GM23338 (cell line): ENCODE measurements at regions not wholly inside any gene's neighbourhood (a gene's known extent, or its start where the extent isn't known, plus 50 kb on each side); places are given as distances from the start of the nearest gene placed in this dataset.

Experiments used
- ATAC-seq: fragments of 200-7000 bp; cut with Tn5 transposase; 3 replicates; pipeline ENCODE4 v1.9.1; 2020
- DNase-seq: peaks from one replicate; pipeline ENCODE4 v3.0.0-alpha.2; 2015; ENCODE audit warnings: low spot score
- H2AFZ ChIP-seq: fragments of 200-600 bp; sonication (generic); 2 replicates; pipeline ENCODE4 v1.8.0; 2016; ENCODE audit warnings: antibody characterized with exemption, mild to moderate bottlenecking, moderate library complexity
- H3F3A ChIP-seq: fragments of 200-600 bp; sonication (generic); replicated peaks from 2 replicates; pipeline ENCODE4 v1.8.0; 2017; ENCODE audit warnings: antibody characterized with exemption, mixed run types, low read depth
- H3K27ac ChIP-seq: fragments of 200-600 bp; sonication (generic); 2 replicates; pipeline ENCODE4 v1.6.1; 2016; ENCODE audit warnings: low read depth
- H3K27me3 ChIP-seq: fragments of 200-600 bp; sonication (generic); 2 replicates; pipeline ENCODE4 v1.8.0; 2016; ENCODE audit warnings: mild to moderate bottlenecking, mixed run types, moderate library complexity; ENCODE audit not compliant: insufficient read depth
- H3K36me3 ChIP-seq: fragments of 200-600 bp; sonication (generic); 2 replicates; pipeline ENCODE4 v1.8.0; 2016; ENCODE audit warnings: mild to moderate bottlenecking; ENCODE audit not compliant: insufficient read depth
- H3K4me1 ChIP-seq: fragments of 200-600 bp; sonication (generic); 2 replicates; pipeline ENCODE4 v1.8.0; 2016; ENCODE audit warnings: mild to moderate bottlenecking, moderate library complexity; ENCODE audit not compliant: insufficient read depth
- H3K4me2 ChIP-seq: fragments of 200-600 bp; sonication (generic); 2 replicates; pipeline ENCODE4 v1.7.1; 2017; ENCODE audit warnings: mixed run types
- H3K4me3 ChIP-seq: fragments of 200-600 bp; sonication (generic); 2 replicates; pipeline ENCODE4 v1.6.1; 2016; ENCODE audit warnings: mixed run types
- H3K79me2 ChIP-seq: fragments of 200-600 bp; sonication (generic); replicated peaks from 2 replicates; pipeline ENCODE4 v1.8.0; 2017; ENCODE audit warnings: mild to moderate bottlenecking; ENCODE audit not compliant: insufficient read depth
- H3K9me2 ChIP-seq: fragments of 200-600 bp; sonication (generic); 2 replicates; pipeline ENCODE4 v1.8.0; 2017; ENCODE audit not compliant: insufficient read depth
- H4K20me1 ChIP-seq: fragments of 200-600 bp; sonication (generic); replicated peaks from 2 replicates; pipeline ENCODE4 v1.8.0; 2017; ENCODE audit warnings: mild to moderate bottlenecking; ENCODE audit not compliant: insufficient read depth
- H3K27ac Mint-ChIP-seq: 2 replicates; pipeline ENCODE4 v1.8.0; 2020; ENCODE audit warnings: inconsistent platforms, mild to moderate bottlenecking, moderate library complexity, mixed read lengths
- H3K27me3 Mint-ChIP-seq: 3 replicates; pipeline ENCODE4 v1.8.0; 2022; ENCODE audit warnings: low read depth, mild to moderate bottlenecking, moderate library complexity, mixed read lengths, inconsistent platforms; ENCODE audit not compliant: insufficient read depth, poor library complexity
- H3K36me3 Mint-ChIP-seq: 3 replicates; pipeline ENCODE4 v1.8.0; 2021; ENCODE audit warnings: low read depth, mild to moderate bottlenecking, inconsistent platforms, moderate library complexity, mixed read lengths
- H3K4me1 Mint-ChIP-seq: 3 replicates; pipeline ENCODE4 v1.8.0; 2020; ENCODE audit warnings: mild to moderate bottlenecking, inconsistent platforms, mixed read lengths
- H3K4me3 Mint-ChIP-seq: 3 replicates; pipeline ENCODE4 v1.8.0; 2021; ENCODE audit warnings: moderate library complexity, mild to moderate bottlenecking, inconsistent platforms, mixed read lengths
- H3K9me3 Mint-ChIP-seq: 3 replicates; pipeline ENCODE4 v1.8.0; 2020; ENCODE audit warnings: moderate library complexity, mild to moderate bottlenecking, inconsistent platforms, mixed read lengths
- CREB1 ChIP-seq: fragments of 250-450 bp; sonication (Bioruptor Pico); IDR thresholded peaks from 2 replicates; pipeline ENCODE4 v1.5.0; 2020; ENCODE audit warnings: low read depth, mild to moderate bottlenecking, moderate library complexity
- ETS1 ChIP-seq: IDR thresholded peaks from 2 replicates; pipeline ENCODE4 v1.6.1; 2016; ENCODE audit warnings: antibody characterized with exemption
- EZH2phosphoT487 ChIP-seq: fragments of 200-600 bp; sonication (generic); IDR thresholded peaks from one replicate; pipeline ENCODE4 v1.8.1; 2018; ENCODE audit warnings: antibody characterized with exemption; ENCODE audit not compliant: unreplicated experiment
- NANOG ChIP-seq: IDR thresholded peaks from 2 replicates; pipeline ENCODE4 v1.6.1; 2016; ENCODE audit warnings: antibody characterized with exemption, borderline replicate concordance
- POLR2AphosphoS5 ChIP-seq: IDR thresholded peaks from 2 replicates; pipeline ENCODE4 v1.6.1; 2016; ENCODE audit warnings: antibody characterized with exemption, low read depth
- REST ChIP-seq: IDR thresholded peaks from one replicate; pipeline ENCODE4 v1.6.1; 2018; ENCODE audit warnings: antibody characterized with exemption; ENCODE audit not compliant: unreplicated experiment
- STAT1 ChIP-seq: IDR thresholded peaks from one replicate; pipeline ENCODE4 v1.6.1; 2016; ENCODE audit warnings: antibody characterized with exemption; ENCODE audit not compliant: unreplicated experiment
- ZNF114 ChIP-seq: fragments of 250-450 bp; sonication (Bioruptor Pico); IDR thresholded peaks from 2 replicates; pipeline ENCODE4 v1.5.0; 2020; ENCODE audit warnings: mild to moderate bottlenecking, moderate library complexity
- ZNF331 ChIP-seq: fragments of 250-450 bp; sonication (Bioruptor Pico); IDR thresholded peaks from 2 replicates; pipeline ENCODE4 v1.5.0; 2020; ENCODE audit warnings: low read depth, mild to moderate bottlenecking, moderate library complexity
- ZNF462 ChIP-seq: fragments of 250-450 bp; sonication (Bioruptor Pico); IDR thresholded peaks from 2 replicates; pipeline ENCODE4 v1.5.0; 2020; ENCODE audit warnings: mild to moderate bottlenecking, moderate library complexity

GRCh38 chr12:88801227-88802095 is 221.2 kb upstream of the KITLG start:
- no peaks in the 10 kb centered on the region for H3K79me2 ChIP-seq
- H3K9me3 Mint-ChIP-seq, result no peaks in the 10 kb centered on the region
- H3K27me3 Mint-ChIP-seq, result peaks cover 2% of the 10 kb centered on the region
- H4K20me1 ChIP-seq, result no peaks in the 10 kb centered on the region
- H3K4me3 Mint-ChIP-seq, result no peak overlapping the region
- DNase-seq (no peak), ATAC-seq (no peak)
- no peak overlapping the region for H2AFZ ChIP-seq
- H3K27ac Mint-ChIP-seq, result no peak overlapping the region
- H3F3A ChIP-seq, result no peaks in the 10 kb centered on the region
- no peak overlapping the region for H3K27ac ChIP-seq
- no peak overlapping the region for H3K4me3 ChIP-seq
- no peaks in the 10 kb centered on the region for H3K4me1 ChIP-seq
- H3K9me2 ChIP-seq, result no peaks in the 10 kb centered on the region
- no peaks in the 10 kb centered on the region for H3K36me3 Mint-ChIP-seq
- no peak overlapping the region for H3K4me2 ChIP-seq
- no peaks in the 10 kb centered on the region for H3K4me1 Mint-ChIP-seq
- TF ChIP-seq ETS1, result no peak
- no peaks in the 10 kb centered on the region for H3K36me3 ChIP-seq
- no peaks in the 10 kb centered on the region for H3K27me3 ChIP-seq

GRCh38 chr12:88793096-88793495 is 212.8 kb upstream of the KITLG start:
- Histone ChIP-seq H3K9me2 (peaks cover 12% of the 10 kb centered on the region; the same call in 1 of the 2 replicates), H2AFZ (no peak overlapping the region), H3K79me2 (no peaks in the 10 kb centered on the region), H4K20me1 (no peaks in the 10 kb centered on the region), H3K4me1 (no peaks in the 10 kb centered on the region), H3K36me3 (no peaks in the 10 kb centered on the region), H3K27ac (no peak overlapping the region), H3K4me3 (no peak overlapping the region), H3K4me2 (no peak overlapping the region), H3F3A (no peaks in the 10 kb centered on the region), H3K27me3 (no peaks in the 10 kb centered on the region)
- Mint-ChIP-seq H3K36me3 (peaks cover 22% of the 10 kb centered on the region), H3K27ac (no peak overlapping the region), H3K4me1 (no peaks in the 10 kb centered on the region), H3K27me3 (peaks cover 4% of the 10 kb centered on the region), H3K9me3 (peaks cover 34% of the 10 kb centered on the region), H3K4me3 (no peak overlapping the region)
- ATAC-seq, result no peak
- no peak for DNase-seq
- TF ChIP-seq STAT1 (no peak), ZNF462 (CRISPR knock-in tag) (no peak), ZNF331 (no peak), POLR2AphosphoS5 (no peak), EZH2phosphoT487 (no peak), REST (no peak), ZNF114 (CRISPR knock-in tag) (no peak), CREB1 (CRISPR knock-in tag) (no peak), NANOG (no peak)
